ENCODE measurements at regions not wholly inside any gene's neighbourhood (a gene's known extent, or its start where the extent isn't known, plus 50 kb on each side); places are given as distances from the start of the nearest gene placed in this dataset.
"Not testable (repeated sequence)": the region's sequence is repeated elsewhere in the genome, so short reads cannot be mapped to it uniquely, and the experiment has no call there.

GRCh38 chr7:6917258-6917657, 91.2 kb upstream of the CCZ1B start:
- no peak overlapping the region for H3K9ac ChIP-seq (ENCODE audit: low read length)
- no peak overlapping the region for H3K27ac ChIP-seq (ENCODE audit: low read length)
- H3K27me3 ChIP-seq (ENCODE audit: insufficient read depth, low read depth, low read length) = no peaks in the 10 kb centered on the region
- no peak for TF ChIP-seq POLR2AphosphoS5 (IDR thresholded peaks at IDR 0.05)
- TF ChIP-seq CTCF (IDR thresholded peaks at IDR 0.05; ENCODE audit: poor library complexity, severe bottlenecking) = no peak
- TF ChIP-seq RAD21 (conservative IDR thresholded peaks at IDR 0.05) = no peak
- TF ChIP-seq EZH2 (IDR thresholded peaks at IDR 0.05; ENCODE audit: borderline replicate concordance, insufficient read depth, low read length, poor library complexity, severe bottlenecking) = no peak
- no peak for TF ChIP-seq TAF1 (IDR thresholded peaks at IDR 0.05; ENCODE audit: low read depth)
- TF ChIP-seq MXI1 (conservative IDR thresholded peaks at IDR 0.05; ENCODE audit: poor library complexity, severe bottlenecking) = no peak
- no peak for TF ChIP-seq EP300 (conservative IDR thresholded peaks at IDR 0.05; ENCODE audit: poor library complexity, severe bottlenecking)
- TF ChIP-seq REST (IDR thresholded peaks at IDR 0.05; ENCODE audit: borderline replicate concordance) = no peak
- no peak for TF ChIP-seq SMC3 (conservative IDR thresholded peaks at IDR 0.05; ENCODE audit: poor library complexity)
- no peaks in the 10 kb centered on the region for H3K36me3 ChIP-seq (ENCODE audit: insufficient read depth, low read length)
- no peak overlapping the region for H3K4me2 ChIP-seq (ENCODE audit: low read length)
- no peaks in the 10 kb centered on the region for H3F3A ChIP-seq (ENCODE audit: insufficient read depth, low read length, poor library complexity, severe bottlenecking)
- H3K9me2 ChIP-seq (ENCODE audit: insufficient read depth, low read length) = no peaks in the 10 kb centered on the region
- no peaks in the 10 kb centered on the region for H4K20me1 ChIP-seq (ENCODE audit: insufficient read depth)
- no peak overlapping the region for H3K4me3 ChIP-seq (ENCODE audit: low read length)
- no peaks in the 10 kb centered on the region for H3K79me2 ChIP-seq (replicated peaks; ENCODE audit: insufficient read depth, low read length)
- H3K9me3 ChIP-seq (ENCODE audit: low read length) = no peaks in the 10 kb centered on the region
- H2AFZ ChIP-seq (ENCODE audit: low read depth, low read length) = no peak overlapping the region

- not testable (repeated sequence) for H3K4me3 ChIP-seq (ENCODE audit: low read length); H3K27me3 ChIP-seq (ENCODE audit: insufficient read depth, low read depth, low read length); H4K20me1 ChIP-seq (ENCODE audit: insufficient read depth); H3K36me3 ChIP-seq (ENCODE audit: insufficient read depth, low read length); H3K79me2 ChIP-seq (replicated peaks; ENCODE audit: insufficient read depth, low read length); H3K9me2 ChIP-seq (ENCODE audit: insufficient read depth, low read length); H3K9me3 ChIP-seq (ENCODE audit: low read length); H2AFZ ChIP-seq (ENCODE audit: low read depth, low read length); H3K9ac ChIP-seq (ENCODE audit: low read length); H3F3A ChIP-seq (ENCODE audit: insufficient read depth, low read length, poor library complexity, severe bottlenecking); H3K4me2 ChIP-seq (ENCODE audit: low read length); H3K27ac ChIP-seq (ENCODE audit: low read length)
Measured at GRCh38 chr7:6919169-6919568, 93.1 kb upstream of the CCZ1B start.

- not testable (repeated sequence) for H3F3A ChIP-seq (ENCODE audit: insufficient read depth, low read length, poor library complexity, severe bottlenecking); H3K36me3 ChIP-seq (ENCODE audit: insufficient read depth, low read length); H4K20me1 ChIP-seq (ENCODE audit: insufficient read depth); H3K9me2 ChIP-seq (ENCODE audit: insufficient read depth, low read length); H3K9ac ChIP-seq (ENCODE audit: low read length); H3K4me2 ChIP-seq (ENCODE audit: low read length); H3K79me2 ChIP-seq (replicated peaks; ENCODE audit: insufficient read depth, low read length); H3K4me3 ChIP-seq (ENCODE audit: low read length); H3K9me3 ChIP-seq (ENCODE audit: low read length); H3K27me3 ChIP-seq (ENCODE audit: insufficient read depth, low read depth, low read length); H3K27ac ChIP-seq (ENCODE audit: low read length); H2AFZ ChIP-seq (ENCODE audit: low read depth, low read length)
Measured at GRCh38 chr7:6924523-6924922, 98.4 kb upstream of the CCZ1B start.

GRCh38 chr7:6926193-6927174, 100.4 kb upstream of the CCZ1B start:
- not testable (repeated sequence) for H3K27me3 ChIP-seq (ENCODE audit: insufficient read depth, low read depth, low read length); H3K9me3 ChIP-seq (ENCODE audit: low read length); H3K36me3 ChIP-seq (ENCODE audit: insufficient read depth, low read length); H3K79me2 ChIP-seq (replicated peaks; ENCODE audit: insufficient read depth, low read length); H3F3A ChIP-seq (ENCODE audit: insufficient read depth, low read length, poor library complexity, severe bottlenecking); H3K9ac ChIP-seq (ENCODE audit: low read length); H3K4me3 ChIP-seq (ENCODE audit: low read length); H3K9me2 ChIP-seq (ENCODE audit: insufficient read depth, low read length); H4K20me1 ChIP-seq (ENCODE audit: insufficient read depth); H3K27ac ChIP-seq (ENCODE audit: low read length); H2AFZ ChIP-seq (ENCODE audit: low read depth, low read length); H3K4me2 ChIP-seq (ENCODE audit: low read length)

GRCh38 chr7:6927643-6928042, 101.6 kb upstream of the CCZ1B start:
- H3K36me3 ChIP-seq (ENCODE audit: insufficient read depth, low read length); H3K4me2 ChIP-seq (ENCODE audit: low read length); H3K9me3 ChIP-seq (ENCODE audit: low read length); H3K9me2 ChIP-seq (ENCODE audit: insufficient read depth, low read length); H3K27me3 ChIP-seq (ENCODE audit: insufficient read depth, low read depth, low read length); H3K4me3 ChIP-seq (ENCODE audit: low read length); H3K27ac ChIP-seq (ENCODE audit: low read length); H2AFZ ChIP-seq (ENCODE audit: low read depth, low read length); H3F3A ChIP-seq (ENCODE audit: insufficient read depth, low read length, poor library complexity, severe bottlenecking); H3K9ac ChIP-seq (ENCODE audit: low read length); H3K79me2 ChIP-seq (replicated peaks; ENCODE audit: insufficient read depth, low read length); H4K20me1 ChIP-seq (ENCODE audit: insufficient read depth): not testable (repeated sequence)
